KMS-11 (cell line): ENCODE measurements at regions not wholly inside any gene's neighbourhood (a gene's known extent, or its start where the extent isn't known, plus 50 kb on each side); places are given as distances from the start of the nearest gene placed in this dataset.

Experiments
- H2AFZ ChIP-seq: fragments of 200-600 bp; sonication (generic); 2 replicates; pipeline ENCODE4 v1.6.1; 2016; ENCODE audit warnings: antibody characterized with exemption, mixed run types, low read depth
- H3K27ac ChIP-seq: fragments of 200-600 bp; sonication (generic); 2 replicates; pipeline ENCODE4 v1.6.1; 2016; ENCODE audit warnings: mild to moderate bottlenecking, mixed run types
- H3K27me3 ChIP-seq: fragments of 200-600 bp; sonication (generic); 2 replicates; pipeline ENCODE4 v1.6.1; 2017; ENCODE audit warnings: mild to moderate bottlenecking, low read depth, mixed run types, moderate library complexity; ENCODE audit not compliant: insufficient read depth
- H3K36me3 ChIP-seq: fragments of 200-600 bp; sonication (generic); 2 replicates; pipeline ENCODE4 v1.6.1; 2017; ENCODE audit warnings: mild to moderate bottlenecking, mixed run types; ENCODE audit not compliant: insufficient read depth
- H3K4me1 ChIP-seq: fragments of 200-600 bp; sonication (generic); 2 replicates; pipeline ENCODE4 v1.6.1; 2016; ENCODE audit warnings: mild to moderate bottlenecking, low read depth, mixed run types; ENCODE audit not compliant: poor library complexity, severe bottlenecking
- H3K4me2 ChIP-seq: fragments of 200-600 bp; sonication (generic); 2 replicates; pipeline ENCODE4 v1.7.0; 2016; ENCODE audit warnings: mild to moderate bottlenecking, mixed run types
- H3K4me3 ChIP-seq: fragments of 200-600 bp; sonication (generic); IDR thresholded peaks from 2 replicates; pipeline ENCODE4 v1.6.1; 2017; ENCODE audit warnings: low read depth, low read length, mixed read lengths; ENCODE audit not compliant: insufficient read depth
- H3K79me2 ChIP-seq: fragments of 200-600 bp; sonication (generic); 2 replicates; pipeline ENCODE4 v1.6.1; 2016; ENCODE audit warnings: low read depth, mixed run types; ENCODE audit not compliant: insufficient read depth
- H3K9ac ChIP-seq: fragments of 200-600 bp; sonication (generic); 2 replicates; pipeline ENCODE4 v1.6.1; 2016; ENCODE audit warnings: mild to moderate bottlenecking, mixed run types
- H4K20me1 ChIP-seq: fragments of 200-600 bp; sonication (generic); 2 replicates; pipeline ENCODE4 v1.6.1; 2016; ENCODE audit warnings: mild to moderate bottlenecking, mixed run types; ENCODE audit not compliant: insufficient read depth
- CTCF ChIP-seq: fragments of 200-600 bp; sonication (generic); conservative IDR thresholded peaks from 2 replicates; pipeline ENCODE4 v1.6.1; 2017; ENCODE audit warnings: low read depth, mild to moderate bottlenecking, antibody characterized with exemption, low read length, moderate library complexity, mixed read lengths

GRCh38 chr11:69413993-69414392, 67.5 kb upstream of the LINC01488 start:
- H3K27me3 ChIP-seq = peaks cover 23% of the 10 kb centered on the region
- H4K20me1 ChIP-seq = no peaks in the 10 kb centered on the region
- no peak for TF ChIP-seq CTCF
- H3K27ac ChIP-seq = no peak overlapping the region
- H3K36me3 ChIP-seq = no peaks in the 10 kb centered on the region
- H3K4me2 ChIP-seq = no peak overlapping the region
- no peaks in the 10 kb centered on the region for H3K4me1 ChIP-seq
- H2AFZ ChIP-seq = no peak overlapping the region
- no peak overlapping the region for H3K4me3 ChIP-seq
- no peak overlapping the region for H3K9ac ChIP-seq
- no peaks in the 10 kb centered on the region for H3K79me2 ChIP-seq

- Histone ChIP-seq H3K27ac (no peak overlapping the region), H2AFZ (no peak overlapping the region), H3K9ac (no peak overlapping the region), H3K79me2 (no peaks in the 10 kb centered on the region), H3K27me3 (peaks cover 26% of the 10 kb centered on the region), H4K20me1 (no peaks in the 10 kb centered on the region), H3K36me3 (no peaks in the 10 kb centered on the region), H3K4me1 (no peaks in the 10 kb centered on the region), H3K4me3 (no peak overlapping the region), H3K4me2 (no peak overlapping the region)
- TF ChIP-seq CTCF = no peak
Measured at GRCh38 chr11:69414773-69415187, 66.7 kb upstream of the LINC01488 start.

GRCh38 chr11:69415411-69416142, 65.9 kb upstream of the LINC01488 start:
- Histone ChIP-seq H3K36me3 (no peaks in the 10 kb centered on the region), H3K27ac (no peak overlapping the region), H3K9ac (no peak overlapping the region), H3K4me2 (no peak overlapping the region), H3K4me1 (no peaks in the 10 kb centered on the region), H3K79me2 (no peaks in the 10 kb centered on the region), H3K27me3 (peaks cover 29% of the 10 kb centered on the region), H4K20me1 (no peaks in the 10 kb centered on the region), H3K4me3 (no peak overlapping the region), H2AFZ (no peak overlapping the region)
- TF ChIP-seq CTCF = no peak

GRCh38 chr11:69416143-69416515, 65.3 kb upstream of the LINC01488 start:
- Histone ChIP-seq H3K4me1 (no peaks in the 10 kb centered on the region), H3K4me2 (no peak overlapping the region), H3K27me3 (peaks cover 29% of the 10 kb centered on the region), H3K9ac (no peak overlapping the region), H3K27ac (no peak overlapping the region), H2AFZ (no peak overlapping the region), H3K4me3 (no peak overlapping the region), H3K36me3 (no peaks in the 10 kb centered on the region), H4K20me1 (no peaks in the 10 kb centered on the region), H3K79me2 (no peaks in the 10 kb centered on the region)
- TF ChIP-seq CTCF = no peak
